LoVo (cell line): ENCODE measurements at regions not wholly inside any gene's neighbourhood (a gene's known extent, or its start where the extent isn't known, plus 50 kb on each side); places are given as distances from the start of the nearest gene placed in this dataset.
"Not testable (repeated sequence)": the region's sequence is repeated elsewhere in the genome, so short reads cannot be mapped to it uniquely, and the experiment has no call there.

Experiments used
- DNase-seq: peaks from one replicate; pipeline ENCODE4 v3.0.0-alpha.2; 2016; ENCODE audit warnings: low spot score

GRCh38 chr2:207363761-207364290 lies 165.9 kb upstream of the CREB1 start:
- no peak for DNase-seq

GRCh38 chr2:207370646-207371045 lies 159.1 kb upstream of the CREB1 start:
- DNase-seq, result no peak

- no peak for DNase-seq
Observed at GRCh38 chr2:207371877-207372276, 157.9 kb upstream of the CREB1 start.

GRCh38 chr2:207372483-207372882 lies 157.3 kb upstream of the CREB1 start:
- DNase-seq, result no peak

- DNase-seq, result no peak
Observed at GRCh38 chr2:207375207-207375875, 154.4 kb upstream of the CREB1 start.

- DNase-seq, result not testable (repeated sequence)
Observed at GRCh38 chr2:207378620-207379019, 151.1 kb upstream of the CREB1 start.

GRCh38 chr2:207385076-207385475 lies 144.7 kb upstream of the CREB1 start:
- no peak for DNase-seq

GRCh38 chr2:207385903-207386302 lies 143.9 kb upstream of the CREB1 start:
- DNase-seq, result no peak

- DNase-seq, result no peak
Observed at GRCh38 chr2:207387001-207387571, 142.7 kb upstream of the CREB1 start.

GRCh38 chr2:207390302-207391095 lies 139.3 kb upstream of the CREB1 start:
- no peak for DNase-seq

- DNase-seq, result no peak
Observed at GRCh38 chr2:207394203-207394781, 135.5 kb upstream of the CREB1 start.

- peak; percentile 79 for DNase-seq
Observed at GRCh38 chr2:207394812-207395534, 134.8 kb upstream of the CREB1 start.

- DNase-seq, result no peak
Observed at GRCh38 chr2:207395535-207396251, 134.1 kb upstream of the CREB1 start.

- no peak for DNase-seq
Observed at GRCh38 chr2:207397917-207398655, 131.7 kb upstream of the CREB1 start.

- no peak for DNase-seq
Observed at GRCh38 chr2:207399301-207399700, 130.5 kb upstream of the CREB1 start.

- DNase-seq, result no peak
Observed at GRCh38 chr2:207401338-207401737, 128.4 kb upstream of the CREB1 start.

GRCh38 chr2:207403141-207403540 lies 126.6 kb upstream of the CREB1 start:
- DNase-seq, result no peak

- no peak for DNase-seq
Observed at GRCh38 chr2:207403950-207404349, 125.8 kb upstream of the CREB1 start.

- no peak for DNase-seq
Observed at GRCh38 chr2:207405150-207405549, 124.6 kb upstream of the CREB1 start.

GRCh38 chr2:207408086-207408794 lies 121.5 kb upstream of the CREB1 start:
- no peak for DNase-seq
